Gastrocnemius medialis (tissue), 4 donors: ENCODE measurements at regions not wholly inside any gene's neighbourhood (a gene's known extent, or its start where the extent isn't known, plus 50 kb on each side); places are given as distances from the start of the nearest gene placed in this dataset.

Source experiments
- ATAC-seq, 2 donors: fragments of 150-250 bp; one replicate each; pipeline ENCODE4 v1.9.1; 2016
- DNase-seq, 2 donors: peaks; one replicate each; pipeline ENCODE4 v3.0.0-alpha.2; 2019
- H3K27ac ChIP-seq, 4 donors: fragments of 200-600 bp; sonication (generic); 1 replicate in 1 of 4; 2 replicates in 3 of 4; pipeline ENCODE4 v1.5.1; 2016 to 2018; ENCODE audit warnings: mild to moderate bottlenecking in 2 of 4, moderate library complexity in 1 of 4
- H3K27me3 ChIP-seq, 3 donors: fragments of 200-600 bp; sonication (generic) in 2 of 3; 1 replicate in 1 of 3; 2 replicates in 2 of 3; pipeline versions ENCODE4 v1.5.1 to v1.6.0; 2016 to 2019; ENCODE audit warnings: mild to moderate bottlenecking in 1 of 3, moderate library complexity in 1 of 3
- H3K36me3 ChIP-seq, 2 donors: fragments of 200-600 bp; sonication (generic) in 1 of 2; one replicate each; pipeline ENCODE4 v1.5.1; 2017 to 2018
- H3K4me1 ChIP-seq, 2 donors: fragments of 200-600 bp; sonication (generic) in 1 of 2; one replicate each; pipeline ENCODE4 v1.5.1; 2016 to 2017; ENCODE audit warnings: mild to moderate bottlenecking in 2 of 2
- H3K4me3 ChIP-seq, 4 donors: fragments of 200-600 bp; sonication (generic) in 3 of 4; 1 replicate in 1 of 4; 2 replicates in 3 of 4; pipeline ENCODE4 v1.5.1; 2016 to 2019; ENCODE audit warnings: mild to moderate bottlenecking in 2 of 4
- H3K9me3 ChIP-seq, 3 donors: fragments of 200-600 bp; sonication (generic) in 2 of 3; 1 replicate in 1 of 3; 2 replicates in 2 of 3; pipeline ENCODE4 v1.5.1; 2016 to 2019
- CTCF ChIP-seq, 5 experiments: fragments of 450-650 bp in 3 of 5; fragments of 200-600 bp in 2 of 5; sonication (generic) in 2 of 5; IDR thresholded peaks in 4 of 5; conservative IDR thresholded peaks in 1 of 5; 1 replicate in 4 of 5; 2 replicates in 1 of 5; pipeline ENCODE4 v1.5.1; 2016 to 2019; ENCODE audit warnings: antibody characterized with exemption in 5 of 5, mild to moderate bottlenecking in 3 of 5, moderate library complexity in 3 of 5
- POLR2A ChIP-seq, 2 donors: fragments of 450-650 bp; IDR thresholded peaks; one replicate each; pipeline ENCODE4 v1.6.1; 2017; ENCODE audit warnings: antibody characterized with exemption in 2 of 2, mild to moderate bottlenecking in 2 of 2, moderate library complexity in 2 of 2
- in situ Hi-C, 4 donors: fragments of 200-750 bp; cut with MboI; loops; one replicate each; pipeline versions ENCODE4 v1.15.0 to v1.8.0; 2017; ENCODE audit warnings: low sequenced_read_pairs in 4 of 4
- intact Hi-C: fragments of 100-400 bp; cut with DNase I; formaldehyde crosslinking; loops from one replicate; pipeline ENCODE4 v1.15.1; 2023; ENCODE audit warnings: low total_unique reads

DNA sequence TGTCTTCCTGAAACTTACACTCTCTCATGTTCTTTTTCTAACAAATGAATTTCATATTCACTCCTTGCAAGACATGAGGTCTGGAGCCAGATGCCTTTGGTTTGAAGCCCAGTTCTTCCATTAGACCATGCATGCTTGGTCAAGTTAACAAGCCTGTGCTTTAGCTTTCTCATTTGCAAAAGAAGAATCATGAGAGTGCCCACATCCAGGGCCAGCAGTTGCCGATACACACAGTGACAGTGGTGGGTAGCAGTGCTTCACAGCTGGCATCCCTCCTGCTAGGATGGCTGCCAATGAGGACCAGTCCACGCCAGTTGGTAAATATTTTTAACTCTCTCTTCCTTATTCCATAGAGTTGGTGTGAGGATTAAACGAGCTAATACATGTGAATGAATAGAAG, 163.1 kb downstream of the PHLDA1 start:
- ATAC-seq (no peak), DNase-seq (no peak)
- Histone ChIP-seq H3K9me3 (no peaks in the 10 kb centered on the region), H3K27me3 (no peaks in the 10 kb centered on the region), H3K4me1 (no peaks in the 10 kb centered on the region), H3K27ac (no peak overlapping the region), H3K36me3 (no peaks in the 10 kb centered on the region), H3K4me3 (no peak overlapping the region)
- intact Hi-C loops (no loop called here), in situ Hi-C loops (no loop called here)
- TF ChIP-seq CTCF (IDR thresholded peaks at IDR 0.05 in 4 of 5, conservative IDR thresholded peaks at IDR 0.05 in 1 of 5) (no peak), POLR2A (IDR thresholded peaks at IDR 0.05) (no peak)

- no peaks in the 10 kb centered on the region for H3K4me1 ChIP-seq
- no peaks in the 10 kb centered on the region for H3K9me3 ChIP-seq
- ATAC-seq (no peak), DNase-seq (no peak)
- intact Hi-C loops: no loop called here
- no peak overlapping the region for H3K27ac ChIP-seq
- H3K4me3 ChIP-seq: no peak overlapping the region
- H3K27me3 ChIP-seq: no peaks in the 10 kb centered on the region
- TF ChIP-seq POLR2A (IDR thresholded peaks at IDR 0.05): no peak
- TF ChIP-seq CTCF (IDR thresholded peaks at IDR 0.05 in 4 of 5, conservative IDR thresholded peaks at IDR 0.05 in 1 of 5): no peak
- H3K36me3 ChIP-seq: no peaks in the 10 kb centered on the region
- in situ Hi-C loops: no loop called here
Observed at GRCh38 chr12:75865315-75865714, 166.3 kb downstream of the PHLDA1 start.

GRCh38 chr12:75864161-75864560, 167.4 kb downstream of the PHLDA1 start:
- Histone ChIP-seq H3K4me3 (no peak overlapping the region), H3K9me3 (no peaks in the 10 kb centered on the region), H3K36me3 (no peaks in the 10 kb centered on the region), H3K27me3 (no peaks in the 10 kb centered on the region), H3K4me1 (peaks cover 0 to 4% of the 10 kb centered on the region in 2 donors), H3K27ac (no peak overlapping the region)
- in situ Hi-C loops: no loop called here
- TF ChIP-seq POLR2A (IDR thresholded peaks at IDR 0.05): no peak
- TF ChIP-seq CTCF (IDR thresholded peaks at IDR 0.05 in 4 of 5, conservative IDR thresholded peaks at IDR 0.05 in 1 of 5): no peak
- intact Hi-C loops: no loop called here
- no peak for ATAC-seq
- DNase-seq: no peak

DNA sequence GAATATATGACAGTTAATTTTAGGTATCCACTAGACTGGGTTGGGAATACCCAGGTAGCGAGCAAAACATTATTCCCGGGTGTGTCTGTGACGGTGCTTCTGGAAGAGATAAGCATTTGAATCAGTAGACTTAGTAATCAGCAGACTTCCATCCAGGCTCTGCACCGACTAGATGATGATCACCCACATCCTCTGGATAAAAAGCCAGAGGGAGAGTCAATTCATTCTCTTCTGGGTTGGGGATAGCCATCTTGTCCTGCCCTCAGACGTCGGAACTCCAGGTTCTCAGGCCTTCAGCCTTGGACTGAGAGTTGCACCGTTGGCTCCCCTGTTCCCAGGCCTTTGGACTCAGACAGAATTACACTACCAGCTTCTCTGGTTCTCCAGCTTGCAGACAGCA, 168.0 kb downstream of the PHLDA1 start:
- no peaks in the 10 kb centered on the region for H3K36me3 ChIP-seq
- peaks cover 0 to 6% of the 10 kb centered on the region in 2 donors for H3K4me1 ChIP-seq
- TF ChIP-seq POLR2A (IDR thresholded peaks at IDR 0.05) (no peak), CTCF (IDR thresholded peaks at IDR 0.05 in 4 of 5, conservative IDR thresholded peaks at IDR 0.05 in 1 of 5) (no peak)
- in situ Hi-C loops (no loop called here), intact Hi-C loops (no loop called here)
- no peaks in the 10 kb centered on the region for H3K27me3 ChIP-seq
- no peak for ATAC-seq
- no peaks in the 10 kb centered on the region for H3K9me3 ChIP-seq
- no peak overlapping the region for H3K27ac ChIP-seq
- no peak overlapping the region for H3K4me3 ChIP-seq
- DNase-seq: no peak

- Histone ChIP-seq H3K4me1 (peaks cover 0 to 6% of the 10 kb centered on the region in 2 donors), H3K9me3 (no peaks in the 10 kb centered on the region), H3K36me3 (no peaks in the 10 kb centered on the region), H3K27ac (no peak overlapping the region), H3K27me3 (no peaks in the 10 kb centered on the region), H3K4me3 (no peak overlapping the region)
- intact Hi-C loops: no loop called here
- TF ChIP-seq CTCF (IDR thresholded peaks at IDR 0.05 in 4 of 5, conservative IDR thresholded peaks at IDR 0.05 in 1 of 5): no peak
- TF ChIP-seq POLR2A (IDR thresholded peaks at IDR 0.05): no peak
- DNase-seq: no peak
- in situ Hi-C loops: no loop called here
- ATAC-seq: no peak
Observed at GRCh38 chr12:75862692-75863471, 168.7 kb downstream of the PHLDA1 start.
